ENCODE measurements at regions not wholly inside any gene's neighbourhood (a gene's known extent, or its start where the extent isn't known, plus 50 kb on each side); places are given as distances from the start of the nearest gene placed in this dataset.

DNA sequence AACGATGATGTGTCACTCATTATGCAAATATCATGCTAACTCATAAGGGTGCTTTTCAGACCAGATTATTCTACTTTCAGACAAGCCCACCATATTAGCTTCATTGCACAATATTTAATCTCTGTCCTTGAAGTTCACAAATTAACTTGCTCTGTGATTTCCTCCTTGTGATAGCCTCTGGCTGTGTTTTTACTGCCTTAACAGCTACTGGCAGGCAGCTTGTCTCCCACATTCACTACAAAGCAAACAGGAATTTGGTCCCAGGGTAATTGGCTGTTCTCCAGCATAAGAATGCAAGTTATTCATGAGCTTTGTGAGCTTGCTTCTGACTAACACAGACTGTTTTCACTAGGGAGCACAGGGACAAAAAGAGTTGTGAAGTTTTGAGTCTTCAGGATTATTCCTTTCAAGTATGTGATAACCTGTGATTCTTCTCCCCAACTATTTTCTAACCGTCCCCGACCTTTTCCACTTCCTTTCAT lies 87.9 kb upstream of the HMCN1 start (continued):
- TF ChIP-seq EP300 (IDR thresholded peaks at IDR 0.05; ENCODE audit: borderline replicate concordance in 1 of 2, low read depth in 1 of 2, low read length in 1 of 2): 0 out of 4 replicates have a peak, but pooled peaks of 1 of the 2 experiments have one; percentile 45
- peak; percentile 43; the same call in 1 of the 2 replicates for TF ChIP-seq POLR2AphosphoS5 (IDR thresholded peaks at IDR 0.05; ENCODE audit: low read depth, low read length)
- TF ChIP-seq, protein P1, sequence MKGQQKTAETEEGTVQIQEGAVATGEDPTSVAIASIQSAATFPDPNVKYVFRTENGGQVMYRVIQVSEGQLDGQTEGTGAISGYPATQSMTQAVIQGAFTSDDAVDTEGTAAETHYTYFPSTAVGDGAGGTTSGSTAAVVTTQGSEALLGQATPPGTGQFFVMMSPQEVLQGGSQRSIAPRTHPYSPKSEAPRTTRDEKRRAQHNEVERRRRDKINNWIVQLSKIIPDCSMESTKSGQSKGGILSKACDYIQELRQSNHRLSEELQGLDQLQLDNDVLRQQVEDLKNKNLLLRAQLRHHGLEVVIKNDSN (IDR thresholded peaks at IDR 0.05; ENCODE audit: borderline replicate concordance, low read depth): no peak
- peak; percentile 25; the same call in 1 of the 2 replicates for TF ChIP-seq FOSL2 (IDR thresholded peaks at IDR 0.05; ENCODE audit: borderline replicate concordance, low read depth)
- no peak for TF ChIP-seq RFX5 (IDR thresholded peaks at IDR 0.05; ENCODE audit: low read length)
- TF ChIP-seq, protein P2, sequence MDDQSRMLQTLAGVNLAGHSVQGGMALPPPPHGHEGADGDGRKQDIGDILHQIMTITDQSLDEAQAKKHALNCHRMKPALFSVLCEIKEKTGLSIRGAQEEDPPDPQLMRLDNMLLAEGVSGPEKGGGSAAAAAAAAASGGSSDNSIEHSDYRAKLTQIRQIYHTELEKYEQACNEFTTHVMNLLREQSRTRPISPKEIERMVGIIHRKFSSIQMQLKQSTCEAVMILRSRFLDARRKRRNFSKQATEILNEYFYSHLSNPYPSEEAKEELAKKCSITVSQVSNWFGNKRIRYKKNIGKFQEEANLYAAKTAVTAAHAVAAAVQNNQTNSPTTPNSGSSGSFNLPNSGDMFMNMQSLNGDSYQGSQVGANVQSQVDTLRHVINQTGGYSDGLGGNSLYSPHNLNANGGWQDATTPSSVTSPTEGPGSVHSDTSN (IDR thresholded peaks at IDR 0.05): peak; percentile 67
- peak; percentile 72; the same call in 1 of the 2 replicates for TF ChIP-seq TEAD4 (IDR thresholded peaks at IDR 0.05; ENCODE audit: borderline replicate concordance, insufficient read depth)

DNA sequence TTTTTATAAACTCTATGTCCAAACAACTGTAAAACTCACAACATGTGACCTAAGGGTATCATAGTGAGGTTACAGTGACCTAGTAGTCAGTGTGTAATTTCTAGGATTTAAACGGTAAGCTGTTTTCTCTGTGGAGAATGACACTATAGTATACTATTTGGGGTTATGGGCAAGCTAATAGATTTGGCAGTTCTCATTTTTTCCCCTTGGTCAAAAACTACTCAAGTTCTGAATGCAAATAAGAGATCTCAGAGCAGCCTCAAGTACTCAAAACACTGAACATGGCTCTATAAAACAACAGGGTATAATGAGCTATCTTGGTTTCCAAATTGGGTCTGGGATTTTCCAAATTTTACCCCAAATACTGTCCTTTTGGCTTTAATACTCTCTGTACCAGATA lies 88.5 kb upstream of the HMCN1 start:
- Histone ChIP-seq H3K79me2 (ENCODE audit: insufficient read depth) (no peaks in the 10 kb centered on the region), H3K27me3 (ENCODE audit: insufficient read depth) (no peaks in the 10 kb centered on the region), H3K4me3 (ENCODE audit: low read depth in 2 of 2, low read length in 1 of 2) (no peak overlapping the region), H3F3A (replicated peaks; ENCODE audit: insufficient read depth) (peaks cover 24% of the 10 kb centered on the region), H3K9me3 (no peaks in the 10 kb centered on the region), H4K20me1 (ENCODE audit: insufficient read depth) (no peaks in the 10 kb centered on the region), H3K36me3 (replicated peaks in 1 of 2; ENCODE audit: control insufficient read depth in 1 of 2, insufficient read depth in 2 of 2, low read length in 1 of 2) (no peaks in the 10 kb centered on the region), H3K4me1 (ENCODE audit: control insufficient read depth in 1 of 2, insufficient read depth in 2 of 2, low read depth in 1 of 2, low read length in 1 of 2) (peaks cover 9 to 24% of the 10 kb centered on the region in 2 experiments; a peak in 3 of 4 replicates), H3K9me2 (no peaks in the 10 kb centered on the region), H3K4me2 (peak overlapping the region; percentile 41; the same call in 1 of the 2 replicates), H3K27ac (ENCODE audit: low read depth in 2 of 2, low read length in 1 of 2) (peak overlapping the region; percentile 85 to 95), H2AFZ (ENCODE audit: low read depth) (peak overlapping the region; percentile 89; the same call in 1 of the 2 replicates), H3K9ac (no peak overlapping the region)
- no peak for DNase-seq
- TF ChIP-seq, protein P3, sequence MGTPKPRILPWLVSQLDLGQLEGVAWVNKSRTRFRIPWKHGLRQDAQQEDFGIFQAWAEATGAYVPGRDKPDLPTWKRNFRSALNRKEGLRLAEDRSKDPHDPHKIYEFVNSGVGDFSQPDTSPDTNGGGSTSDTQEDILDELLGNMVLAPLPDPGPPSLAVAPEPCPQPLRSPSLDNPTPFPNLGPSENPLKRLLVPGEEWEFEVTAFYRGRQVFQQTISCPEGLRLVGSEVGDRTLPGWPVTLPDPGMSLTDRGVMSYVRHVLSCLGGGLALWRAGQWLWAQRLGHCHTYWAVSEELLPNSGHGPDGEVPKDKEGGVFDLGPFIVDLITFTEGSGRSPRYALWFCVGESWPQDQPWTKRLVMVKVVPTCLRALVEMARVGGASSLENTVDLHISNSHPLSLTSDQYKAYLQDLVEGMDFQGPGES (IDR thresholded peaks at IDR 0.05; ENCODE audit: low read depth, low read length): no peak
- TF ChIP-seq, protein P4, sequence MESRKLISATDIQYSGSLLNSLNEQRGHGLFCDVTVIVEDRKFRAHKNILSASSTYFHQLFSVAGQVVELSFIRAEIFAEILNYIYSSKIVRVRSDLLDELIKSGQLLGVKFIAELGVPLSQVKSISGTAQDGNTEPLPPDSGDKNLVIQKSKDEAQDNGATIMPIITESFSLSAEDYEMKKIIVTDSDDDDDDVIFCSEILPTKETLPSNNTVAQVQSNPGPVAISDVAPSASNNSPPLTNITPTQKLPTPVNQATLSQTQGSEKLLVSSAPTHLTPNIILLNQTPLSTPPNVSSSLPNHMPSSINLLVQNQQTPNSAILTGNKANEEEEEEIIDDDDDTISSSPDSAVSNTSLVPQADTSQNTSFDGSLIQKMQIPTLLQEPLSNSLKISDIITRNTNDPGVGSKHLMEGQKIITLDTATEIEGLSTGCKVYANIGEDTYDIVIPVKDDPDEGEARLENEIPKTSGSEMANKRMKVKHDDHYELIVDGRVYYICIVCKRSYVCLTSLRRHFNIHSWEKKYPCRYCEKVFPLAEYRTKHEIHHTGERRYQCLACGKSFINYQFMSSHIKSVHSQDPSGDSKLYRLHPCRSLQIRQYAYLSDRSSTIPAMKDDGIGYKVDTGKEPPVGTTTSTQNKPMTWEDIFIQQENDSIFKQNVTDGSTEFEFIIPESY (IDR thresholded peaks at IDR 0.05; ENCODE audit: borderline replicate concordance, low read depth): no peak
- TF ChIP-seq, protein P5, sequence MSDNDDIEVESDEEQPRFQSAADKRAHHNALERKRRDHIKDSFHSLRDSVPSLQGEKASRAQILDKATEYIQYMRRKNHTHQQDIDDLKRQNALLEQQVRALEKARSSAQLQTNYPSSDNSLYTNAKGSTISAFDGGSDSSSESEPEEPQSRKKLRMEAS (IDR thresholded peaks at IDR 0.05; ENCODE audit: low read depth): no peak
- TF ChIP-seq TEAD4 (IDR thresholded peaks at IDR 0.05; ENCODE audit: borderline replicate concordance, insufficient read depth) (no peak), RCOR1 (IDR thresholded peaks at IDR 0.05; ENCODE audit: low read length) (no peak), TAF1 (IDR thresholded peaks at IDR 0.05; ENCODE audit: borderline replicate concordance, low read depth, low read length) (no peak), MEF2A (IDR thresholded peaks at IDR 0.05; ENCODE audit: borderline replicate concordance, low read depth) (no peak), MXI1 (IDR thresholded peaks at IDR 0.05; ENCODE audit: low read depth, low read length) (no peak), NRF1 (IDR thresholded peaks at IDR 0.05; ENCODE audit: low read depth, low read length) (no peak), EP300 (IDR thresholded peaks at IDR 0.05; ENCODE audit: borderline replicate concordance in 1 of 2, low read depth in 1 of 2, low read length in 1 of 2) (no peak), YY1 (IDR thresholded peaks at IDR 0.05; ENCODE audit: low read depth) (no peak), RXRA (IDR thresholded peaks at IDR 0.05; ENCODE audit: borderline replicate concordance, low read depth) (no peak), POLR2AphosphoS5 (IDR thresholded peaks at IDR 0.05; ENCODE audit: low read depth, low read length) (no peak), GATA2 (CRISPR knock-in tag; IDR thresholded peaks at IDR 0.05) (no peak), JUND (IDR thresholded peaks at IDR 0.05) (no peak), FOSL2 (IDR thresholded peaks at IDR 0.05; ENCODE audit: borderline replicate concordance, low read depth) (no peak), NFIC (IDR thresholded peaks at IDR 0.05; ENCODE audit: borderline replicate concordance) (no peak), CHD2 (IDR thresholded peaks at IDR 0.05; ENCODE audit: low read length, partially characterized antibody) (no peak)
- TF ChIP-seq, protein P6, sequence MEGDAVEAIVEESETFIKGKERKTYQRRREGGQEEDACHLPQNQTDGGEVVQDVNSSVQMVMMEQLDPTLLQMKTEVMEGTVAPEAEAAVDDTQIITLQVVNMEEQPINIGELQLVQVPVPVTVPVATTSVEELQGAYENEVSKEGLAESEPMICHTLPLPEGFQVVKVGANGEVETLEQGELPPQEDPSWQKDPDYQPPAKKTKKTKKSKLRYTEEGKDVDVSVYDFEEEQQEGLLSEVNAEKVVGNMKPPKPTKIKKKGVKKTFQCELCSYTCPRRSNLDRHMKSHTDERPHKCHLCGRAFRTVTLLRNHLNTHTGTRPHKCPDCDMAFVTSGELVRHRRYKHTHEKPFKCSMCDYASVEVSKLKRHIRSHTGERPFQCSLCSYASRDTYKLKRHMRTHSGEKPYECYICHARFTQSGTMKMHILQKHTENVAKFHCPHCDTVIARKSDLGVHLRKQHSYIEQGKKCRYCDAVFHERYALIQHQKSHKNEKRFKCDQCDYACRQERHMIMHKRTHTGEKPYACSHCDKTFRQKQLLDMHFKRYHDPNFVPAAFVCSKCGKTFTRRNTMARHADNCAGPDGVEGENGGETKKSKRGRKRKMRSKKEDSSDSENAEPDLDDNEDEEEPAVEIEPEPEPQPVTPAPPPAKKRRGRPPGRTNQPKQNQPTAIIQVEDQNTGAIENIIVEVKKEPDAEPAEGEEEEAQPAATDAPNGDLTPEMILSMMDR (IDR thresholded peaks at IDR 0.05): no peak
- ChIA-PET POLR2A (no interaction called here), CTCF (interaction anchor here (1.0 to 1.5 kb wide), 4 partner anchors 35 to 840 kb away, joined by 3 to 5 read pairs (median 3); no protein-coding TSS in a partner anchor)
- 16% methylated on average over 1 of the region's 1 CpG for WGBS (ENCODE audit: low lambda C conversion rate)
